ENCODE measurements at regions not wholly inside any gene's neighbourhood (a gene's known extent, or its start where the extent isn't known, plus 50 kb on each side); places are given as distances from the start of the nearest gene placed in this dataset.

DNA sequence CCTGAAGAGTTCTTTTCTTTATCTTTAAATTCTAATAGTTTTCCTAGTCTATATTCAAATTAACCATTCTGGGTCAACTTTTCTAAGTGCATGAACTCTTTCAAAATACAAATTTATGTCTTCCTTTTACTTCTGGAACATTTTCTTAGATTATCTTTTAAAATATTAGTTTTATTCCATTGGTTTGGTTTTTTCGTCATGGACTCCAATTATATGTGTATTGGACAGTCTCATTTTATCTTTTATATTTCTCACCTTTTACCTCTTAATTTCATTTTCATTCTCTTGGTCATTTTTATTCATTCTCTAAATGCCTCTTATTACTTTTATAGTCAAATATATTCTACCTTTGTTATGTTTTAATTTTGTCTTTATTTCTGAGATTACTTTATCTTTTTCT is 356.7 kb upstream of the MMS22L start:
- no peaks in the 10 kb centered on the region for H3K36me3 ChIP-seq (replicated peaks; ENCODE audit: insufficient read depth, low read length)
- no peaks in the 10 kb centered on the region for H3K27me3 ChIP-seq (replicated peaks; ENCODE audit: insufficient read depth, low read length)
- H3K9me3 ChIP-seq (replicated peaks; ENCODE audit: insufficient read depth, low read length) = no peaks in the 10 kb centered on the region
- no peaks in the 10 kb centered on the region for H3K4me1 ChIP-seq (ENCODE audit: low read length)
- no peaks in the 10 kb centered on the region for H4K20me1 ChIP-seq (ENCODE audit: insufficient read depth, low read length)
- H3K4me2 ChIP-seq (ENCODE audit: low read depth, low read length) = no peak overlapping the region
- DNase-seq = no peak
- no peaks in the 10 kb centered on the region for H3K9me2 ChIP-seq (replicated peaks; ENCODE audit: insufficient read depth, low read length)
- no peak overlapping the region for H3K9ac ChIP-seq (ENCODE audit: low read length)
- no peak overlapping the region for H2AFZ ChIP-seq (ENCODE audit: low read length)
- H3K27ac ChIP-seq (ENCODE audit: low read length) = no peak overlapping the region
- TF ChIP-seq EZH2phosphoT487 (IDR thresholded peaks at IDR 0.05; ENCODE audit: low read length) (no peak), EZH2 (optimal IDR thresholded peaks at IDR 0.05; ENCODE audit: low read depth, low read length) (no peak), CTCF (IDR thresholded peaks at IDR 0.05; ENCODE audit: low read length) (no peak)
- no peaks in the 10 kb centered on the region for H3F3A ChIP-seq (ENCODE audit: insufficient read depth, low read length)
- H3K4me3 ChIP-seq (ENCODE audit: low read length) = no peak overlapping the region
- H3K79me2 ChIP-seq (ENCODE audit: low read length) = no peaks in the 10 kb centered on the region

DNA sequence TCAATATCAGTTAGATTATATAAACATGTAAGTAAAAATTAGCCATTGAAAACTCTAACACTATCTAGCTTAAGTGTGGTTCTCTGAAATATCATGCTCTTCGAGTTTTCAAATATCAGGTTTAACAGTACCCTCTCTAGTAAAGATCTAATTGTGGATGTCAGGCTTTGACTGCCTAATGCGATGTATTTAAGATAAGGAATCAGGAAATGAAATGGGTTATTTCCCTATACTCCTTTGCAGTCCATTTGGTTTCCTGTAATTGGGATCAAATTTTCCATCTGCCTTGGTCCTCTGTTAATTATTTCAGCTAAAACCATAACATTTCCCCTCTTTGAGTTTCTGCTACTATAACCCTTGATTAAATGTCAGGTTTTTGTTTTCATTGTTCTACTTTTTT is 361.3 kb upstream of the MMS22L start:
- Histone ChIP-seq H3K79me2 (ENCODE audit: low read length) (no peaks in the 10 kb centered on the region), H3F3A (ENCODE audit: insufficient read depth, low read length) (no peaks in the 10 kb centered on the region), H3K4me1 (ENCODE audit: low read length) (no peaks in the 10 kb centered on the region), H3K4me3 (ENCODE audit: low read length) (no peak overlapping the region), H3K9me2 (replicated peaks; ENCODE audit: insufficient read depth, low read length) (no peaks in the 10 kb centered on the region), H3K27ac (ENCODE audit: low read length) (no peak overlapping the region), H3K27me3 (replicated peaks; ENCODE audit: insufficient read depth, low read length) (no peaks in the 10 kb centered on the region), H3K4me2 (ENCODE audit: low read depth, low read length) (no peak overlapping the region), H2AFZ (ENCODE audit: low read length) (no peak overlapping the region), H3K36me3 (replicated peaks; ENCODE audit: insufficient read depth, low read length) (no peaks in the 10 kb centered on the region), H3K9me3 (replicated peaks; ENCODE audit: insufficient read depth, low read length) (no peaks in the 10 kb centered on the region), H4K20me1 (ENCODE audit: insufficient read depth, low read length) (no peaks in the 10 kb centered on the region), H3K9ac (ENCODE audit: low read length) (no peak overlapping the region)
- no peak for TF ChIP-seq EZH2 (optimal IDR thresholded peaks at IDR 0.05; ENCODE audit: low read depth, low read length)
- TF ChIP-seq CTCF (IDR thresholded peaks at IDR 0.05; ENCODE audit: low read length) = no peak
- no peak for TF ChIP-seq EZH2phosphoT487 (IDR thresholded peaks at IDR 0.05; ENCODE audit: low read length)
- no peak for DNase-seq

GRCh38 chr6:97645757-97646156 is 362.7 kb upstream of the MMS22L start:
- Histone ChIP-seq H3K4me3 (ENCODE audit: low read length) (no peak overlapping the region), H2AFZ (ENCODE audit: low read length) (no peak overlapping the region), H3F3A (ENCODE audit: insufficient read depth, low read length) (no peaks in the 10 kb centered on the region), H3K27ac (ENCODE audit: low read length) (no peak overlapping the region), H3K4me2 (ENCODE audit: low read depth, low read length) (no peak overlapping the region), H3K9me3 (replicated peaks; ENCODE audit: insufficient read depth, low read length) (no peaks in the 10 kb centered on the region), H3K36me3 (replicated peaks; ENCODE audit: insufficient read depth, low read length) (no peaks in the 10 kb centered on the region), H3K4me1 (ENCODE audit: low read length) (no peaks in the 10 kb centered on the region), H3K9ac (ENCODE audit: low read length) (no peak overlapping the region), H3K9me2 (replicated peaks; ENCODE audit: insufficient read depth, low read length) (no peaks in the 10 kb centered on the region), H4K20me1 (ENCODE audit: insufficient read depth, low read length) (no peaks in the 10 kb centered on the region), H3K27me3 (replicated peaks; ENCODE audit: insufficient read depth, low read length) (no peaks in the 10 kb centered on the region), H3K79me2 (ENCODE audit: low read length) (no peaks in the 10 kb centered on the region)
- no peak for DNase-seq
- TF ChIP-seq EZH2 (optimal IDR thresholded peaks at IDR 0.05; ENCODE audit: low read depth, low read length) (no peak), EZH2phosphoT487 (IDR thresholded peaks at IDR 0.05; ENCODE audit: low read length) (no peak), CTCF (IDR thresholded peaks at IDR 0.05; ENCODE audit: low read length) (no peak)

Measured in MM.1S (cell line).